DMS79 (cell line): ENCODE measurements at regions not wholly inside any gene's neighbourhood (a gene's known extent, or its start where the extent isn't known, plus 50 kb on each side); places are given as distances from the start of the nearest gene placed in this dataset.

Experiments
- DNase-seq: peaks from one replicate; lab custom pipeline; 2025; lab: John Stamatoyannopoulos, UW

- DNase-seq = no peak
These were observed 492.3 kb upstream of the PRMT6 start for GRCh38 chr1:106564192-106564591.

- DNase-seq = no peak
These were observed 488.1 kb upstream of the PRMT6 start for GRCh38 chr1:106568201-106568974.

GRCh38 chr1:106571109-106571508 lies 485.4 kb upstream of the PRMT6 start:
- DNase-seq = no peak

- no peak for DNase-seq
These were observed 472.4 kb upstream of the PRMT6 start for GRCh38 chr1:106584107-106584506.

GRCh38 chr1:106584676-106585075 lies 471.8 kb upstream of the PRMT6 start:
- no peak for DNase-seq

- no peak for DNase-seq
These were observed 455.8 kb upstream of the PRMT6 start for GRCh38 chr1:106600626-106601025.

GRCh38 chr1:106603616-106604015 lies 452.9 kb upstream of the PRMT6 start:
- no peak for DNase-seq

GRCh38 chr1:106608841-106609240 lies 447.6 kb upstream of the PRMT6 start:
- DNase-seq = no peak

GRCh38 chr1:106613068-106613467 lies 443.4 kb upstream of the PRMT6 start:
- no peak for DNase-seq

- DNase-seq = no peak
These were observed 442.6 kb upstream of the PRMT6 start for GRCh38 chr1:106613861-106614260.

- DNase-seq = no peak
These were observed 441.0 kb upstream of the PRMT6 start for GRCh38 chr1:106615473-106615872.

GRCh38 chr1:106619080-106619826 lies 437.2 kb upstream of the PRMT6 start:
- DNase-seq = no peak

- DNase-seq = no peak
These were observed 436.7 kb upstream of the PRMT6 start for GRCh38 chr1:106619827-106620134.

- DNase-seq = no peak
These were observed 435.9 kb upstream of the PRMT6 start for GRCh38 chr1:106620521-106620954.

GRCh38 chr1:106621853-106622252 lies 434.6 kb upstream of the PRMT6 start:
- DNase-seq = peak; percentile 76

- DNase-seq = no peak
These were observed 418.9 kb upstream of the PRMT6 start for GRCh38 chr1:106637566-106637965.

- DNase-seq = no peak
These were observed 410.2 kb upstream of the PRMT6 start for GRCh38 chr1:106646261-106646784.

GRCh38 chr1:106646816-106647215 lies 409.7 kb upstream of the PRMT6 start:
- DNase-seq = no peak

- DNase-seq = no peak
These were observed 405.3 kb upstream of the PRMT6 start for GRCh38 chr1:106651028-106651762.

GRCh38 chr1:106659490-106660244 lies 396.8 kb upstream of the PRMT6 start:
- no peak for DNase-seq

GRCh38 chr1:106675558-106675957 lies 380.9 kb upstream of the PRMT6 start:
- no peak for DNase-seq

- DNase-seq = no peak
These were observed 380.5 kb upstream of the PRMT6 start for GRCh38 chr1:106676021-106676420.
